GM12873 (cell line): ENCODE measurements at regions not wholly inside any gene's neighbourhood (a gene's known extent, or its start where the extent isn't known, plus 50 kb on each side); places are given as distances from the start of the nearest gene placed in this dataset.

ENCODE experiments used
- TF ChIP-seq, protein P1 (sequence below): IDR thresholded peaks from 2 replicates; pipeline ENCODE4 v1.5.1; 2012; ENCODE audit warnings: low read depth, mild to moderate bottlenecking, moderate library complexity, low read length, control low read depth; ENCODE audit not compliant: insufficient read depth; ENCODE audit errors: missing control alignments

DNA sequence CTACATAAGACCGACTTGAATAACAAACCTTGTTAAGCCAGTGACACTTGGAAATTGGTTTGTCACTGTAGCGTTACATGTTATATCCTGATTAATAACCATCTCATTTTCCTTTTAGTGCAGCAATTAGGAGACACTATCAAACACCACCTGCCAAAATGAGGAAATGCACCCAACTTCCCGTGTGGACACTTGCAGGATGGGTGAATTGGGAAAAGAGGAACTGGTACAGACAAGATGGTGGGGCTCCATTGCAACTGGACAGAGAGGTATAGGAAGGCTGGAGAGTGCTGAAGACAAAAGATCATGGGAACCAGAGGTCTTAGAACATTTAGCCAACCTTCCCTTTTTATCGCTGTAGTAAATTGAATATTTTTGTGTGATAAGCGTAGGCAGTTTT lies 816.3 kb upstream of the HS6ST1 start:
- TF ChIP-seq, protein P1, sequence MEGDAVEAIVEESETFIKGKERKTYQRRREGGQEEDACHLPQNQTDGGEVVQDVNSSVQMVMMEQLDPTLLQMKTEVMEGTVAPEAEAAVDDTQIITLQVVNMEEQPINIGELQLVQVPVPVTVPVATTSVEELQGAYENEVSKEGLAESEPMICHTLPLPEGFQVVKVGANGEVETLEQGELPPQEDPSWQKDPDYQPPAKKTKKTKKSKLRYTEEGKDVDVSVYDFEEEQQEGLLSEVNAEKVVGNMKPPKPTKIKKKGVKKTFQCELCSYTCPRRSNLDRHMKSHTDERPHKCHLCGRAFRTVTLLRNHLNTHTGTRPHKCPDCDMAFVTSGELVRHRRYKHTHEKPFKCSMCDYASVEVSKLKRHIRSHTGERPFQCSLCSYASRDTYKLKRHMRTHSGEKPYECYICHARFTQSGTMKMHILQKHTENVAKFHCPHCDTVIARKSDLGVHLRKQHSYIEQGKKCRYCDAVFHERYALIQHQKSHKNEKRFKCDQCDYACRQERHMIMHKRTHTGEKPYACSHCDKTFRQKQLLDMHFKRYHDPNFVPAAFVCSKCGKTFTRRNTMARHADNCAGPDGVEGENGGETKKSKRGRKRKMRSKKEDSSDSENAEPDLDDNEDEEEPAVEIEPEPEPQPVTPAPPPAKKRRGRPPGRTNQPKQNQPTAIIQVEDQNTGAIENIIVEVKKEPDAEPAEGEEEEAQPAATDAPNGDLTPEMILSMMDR: no peak

DNA sequence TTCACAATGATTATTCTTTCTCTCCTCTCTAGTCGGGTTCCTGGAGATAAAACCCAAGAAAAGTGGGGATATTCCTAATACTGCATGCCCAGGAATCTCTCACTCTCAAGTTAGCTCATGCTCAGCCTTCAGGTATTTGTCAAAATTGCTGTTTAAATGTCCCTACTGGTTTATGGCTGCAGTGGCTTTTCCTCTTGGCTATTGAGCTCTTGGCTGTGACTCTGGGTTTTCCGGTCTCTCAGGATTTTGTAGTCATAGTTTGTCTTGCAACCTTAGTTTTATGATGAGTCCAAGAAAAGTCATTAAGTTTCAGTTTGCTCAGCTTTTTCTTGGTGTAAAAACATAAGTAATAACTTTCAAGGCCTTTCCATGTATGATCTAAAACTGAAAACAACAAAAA lies 820.7 kb upstream of the HS6ST1 start:
- TF ChIP-seq, protein P1: no peak

DNA sequence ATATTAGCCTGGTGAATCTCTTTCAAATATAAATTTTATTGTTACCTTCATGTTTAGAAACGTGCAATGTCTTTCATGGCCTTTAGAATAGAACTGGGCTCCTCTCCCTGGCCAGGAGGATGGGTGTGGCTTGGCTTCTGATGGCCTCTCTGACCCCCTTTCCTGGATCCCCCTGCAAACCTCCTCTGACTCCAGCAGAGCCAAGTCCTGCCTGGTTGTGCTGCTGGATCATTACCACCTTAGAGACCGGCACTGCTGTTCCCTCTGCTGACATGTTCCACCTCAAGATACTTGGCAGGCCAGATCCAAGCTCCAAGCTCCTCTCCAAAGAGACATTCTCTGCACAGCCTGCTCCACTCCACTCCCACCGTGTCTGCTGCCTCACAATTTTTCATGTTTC lies 823.8 kb upstream of the HS6ST1 start:
- TF ChIP-seq, protein P1: no peak

DNA sequence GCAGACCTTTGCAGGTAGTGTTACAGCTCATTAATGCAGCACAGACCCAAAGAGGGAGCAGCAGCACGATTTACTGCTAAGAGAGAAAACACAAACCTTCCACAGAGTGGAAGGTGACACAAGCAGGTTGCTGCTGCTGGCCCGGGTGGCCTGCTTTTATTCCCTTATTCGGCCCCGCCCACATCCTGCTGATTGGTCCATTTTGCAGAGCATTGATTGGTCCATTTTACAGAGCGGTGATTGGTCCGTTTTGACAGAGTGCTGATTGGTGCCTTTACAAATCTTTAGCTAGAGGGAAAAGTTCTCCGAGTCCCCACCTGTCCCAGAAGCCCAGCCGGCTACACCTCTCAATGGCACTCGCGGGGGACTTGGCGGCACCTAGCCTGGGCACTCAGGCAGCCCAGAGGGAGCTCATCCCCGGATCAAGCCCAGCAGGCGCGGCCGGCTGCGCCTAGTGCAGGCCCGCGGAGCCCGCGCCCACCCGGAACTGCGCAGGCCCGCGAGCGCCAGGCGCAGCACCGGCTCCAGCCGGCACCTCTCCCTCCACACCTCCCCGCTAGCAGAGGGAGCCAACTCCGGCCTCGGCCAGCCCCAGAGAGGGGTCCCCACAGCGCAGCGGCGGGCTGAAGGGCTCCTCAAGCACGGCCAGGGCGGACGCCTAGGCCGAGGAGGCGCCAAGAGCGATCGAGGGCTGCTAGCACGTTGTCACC lies 825.6 kb upstream of the HS6ST1 start:
- TF ChIP-seq, protein P1: no peak

DNA sequence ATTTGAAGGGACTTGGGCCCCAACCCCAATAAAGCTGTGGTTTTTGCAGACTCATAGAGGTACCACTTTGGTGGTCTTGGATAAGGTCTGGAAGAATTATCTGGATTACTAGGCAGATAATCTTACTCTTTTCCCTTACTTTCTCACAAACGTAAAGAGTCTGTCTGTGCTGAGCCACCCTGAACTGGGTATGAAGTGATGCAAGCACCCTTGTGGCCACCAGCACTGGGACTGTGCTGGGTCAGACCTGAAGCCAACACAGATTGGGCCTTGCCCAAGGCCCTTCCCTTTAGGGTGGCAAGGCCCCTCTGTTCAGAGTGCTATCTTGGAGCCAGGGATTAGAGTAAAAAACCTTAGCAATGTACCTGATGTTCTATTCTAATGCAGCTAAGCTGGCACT lies 827.0 kb upstream of the RAB6C start:
- TF ChIP-seq, protein P1: no peak

DNA sequence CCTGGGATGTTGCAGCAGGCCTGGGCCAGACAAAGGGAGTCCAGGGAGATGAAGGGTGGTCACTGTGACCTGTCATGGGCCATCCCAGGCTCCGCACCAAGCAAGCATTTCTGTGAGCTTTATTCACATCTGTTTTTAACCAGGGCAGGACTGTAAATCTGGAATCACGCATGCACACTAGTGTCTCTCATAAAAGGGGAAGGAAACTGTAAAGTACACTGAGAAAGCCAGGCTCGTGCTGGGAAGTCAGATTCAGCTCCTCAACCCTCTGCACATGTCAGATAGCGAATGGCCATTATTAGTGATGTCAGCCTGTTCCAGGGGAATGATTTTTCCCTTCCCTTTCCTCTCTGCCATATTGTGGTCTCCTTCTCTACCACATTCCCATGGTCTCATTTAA lies 818.6 kb upstream of the RAB6C start:
- TF ChIP-seq, protein P1: no peak

DNA sequence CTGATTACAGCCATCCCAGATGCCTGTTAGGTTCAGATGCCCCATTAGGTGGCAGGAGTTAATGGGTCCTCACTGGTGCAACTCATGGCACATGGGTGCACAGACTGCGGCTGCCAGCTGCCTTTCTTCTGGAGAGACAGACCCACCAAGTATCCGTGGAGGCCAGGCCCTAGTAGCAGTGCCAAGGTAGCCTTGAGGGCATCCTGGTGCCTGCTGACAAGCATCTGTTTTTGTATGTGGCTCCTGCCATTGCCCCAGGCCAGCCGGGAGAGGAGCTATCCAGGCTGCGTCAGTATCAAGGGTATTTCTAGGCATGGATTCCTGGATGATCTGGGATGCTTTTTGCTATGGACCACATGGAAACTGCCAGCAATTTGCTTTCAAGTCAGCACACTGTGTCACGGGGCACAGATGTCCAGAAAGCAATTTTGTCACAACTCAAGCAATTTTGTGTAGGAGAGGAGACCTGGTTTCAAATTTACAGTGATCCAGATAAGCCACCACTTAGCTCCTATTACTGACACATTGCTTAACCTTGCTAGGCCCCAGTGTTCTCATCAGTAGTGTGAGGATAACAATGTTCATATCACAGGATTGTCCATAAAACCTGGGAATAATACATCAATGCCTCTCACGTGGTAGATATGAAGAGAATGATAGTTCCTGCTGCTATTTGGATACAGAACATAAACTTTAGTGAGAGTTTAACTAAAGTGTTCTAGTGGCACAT lies 815.1 kb upstream of the RAB6C start:
- TF ChIP-seq, protein P1: no peak
